Spleen (tissue), 7 donors: ENCODE measurements at regions not wholly inside any gene's neighbourhood (a gene's known extent, or its start where the extent isn't known, plus 50 kb on each side); places are given as distances from the start of the nearest gene placed in this dataset.

Experiments used
- CTCF ChIP-seq, 11 experiments: fragments of 200-600 bp in 7 of 11; fragments of 450-650 bp in 4 of 11; sonication (generic) in 4 of 11; IDR thresholded peaks in 8 of 11; conservative IDR thresholded peaks in 3 of 11; 1 replicate in 7 of 11; 2 replicates in 4 of 11; pipeline versions ENCODE4 v1.4.0 to v1.8.0; 2016 to 2021; ENCODE audit warnings: antibody characterized with exemption in 11 of 11, inconsistent platforms in 4 of 11, mild to moderate bottlenecking in 1 of 11
- POLR2A ChIP-seq, 3 donors: fragments of 450-650 bp; IDR thresholded peaks; one replicate each; pipeline ENCODE4 v1.5.1; 2017; ENCODE audit warnings: antibody characterized with exemption in 3 of 3, mild to moderate bottlenecking in 1 of 3
- donor health status: DM: no; HTN: no; CAD: no; lungs with moderate emphysema.
- donor health status: DM: no; HTN: no; CAD: no.
- donor health status: DM: no; HTN: no; CAD: no.

GRCh38 chr4:119736559-119736958 is 108.0 kb upstream of the PDE5A start:
- TF ChIP-seq POLR2A (IDR thresholded peaks at IDR 0.05): no peak
- TF ChIP-seq CTCF (IDR thresholded peaks at IDR 0.05 in 8 of 11, conservative IDR thresholded peaks at IDR 0.05 in 3 of 11): no peak
